Transverse colon (tissue), 4 donors: ENCODE measurements at regions not wholly inside any gene's neighbourhood (a gene's known extent, or its start where the extent isn't known, plus 50 kb on each side); places are given as distances from the start of the nearest gene placed in this dataset.

ENCODE experiments used
- DNase-seq: peaks from one replicate; pipeline ENCODE4 v3.0.0-alpha.2; 2019
- H3K27ac ChIP-seq, 4 donors: fragments of 200-600 bp; sonication (generic); 2 replicates each; pipeline ENCODE4 v1.5.1; 2016 to 2018; ENCODE audit warnings: inconsistent platforms in 4 of 4
- H3K27me3 ChIP-seq: fragments of 200-600 bp; sonication (generic); 2 replicates; pipeline ENCODE4 v1.5.1; 2017; ENCODE audit warnings: inconsistent platforms
- H3K36me3 ChIP-seq, 4 donors: fragments of 200-600 bp; sonication (generic); 2 replicates each; pipeline ENCODE4 v1.5.1; 2017 to 2019; ENCODE audit warnings: inconsistent platforms in 4 of 4
- H3K4me1 ChIP-seq, 4 donors: fragments of 200-600 bp; sonication (generic); 2 replicates each; pipeline ENCODE4 v1.5.1; 2017 to 2020; ENCODE audit warnings: inconsistent platforms in 4 of 4
- H3K4me3 ChIP-seq, 4 donors: fragments of 200-600 bp; sonication (generic); 1 replicate in 1 of 4; 2 replicates in 3 of 4; pipeline versions ENCODE4 v1.5.1 to v1.6.1; 2017 to 2019; ENCODE audit warnings: inconsistent platforms in 4 of 4
- H3K9me3 ChIP-seq, 2 donors: fragments of 200-600 bp; sonication (generic); 2 replicates each; pipeline ENCODE4 v1.5.1; 2017 to 2019; ENCODE audit warnings: inconsistent platforms in 2 of 2
- CTCF ChIP-seq, 5 experiments: fragments of 200-600 bp in 3 of 5; fragments of 450-650 bp in 2 of 5; sonication (generic) in 3 of 5; IDR thresholded peaks; 1 replicate in 2 of 5; 2 replicates in 3 of 5; pipeline ENCODE4 v1.5.1; 2016 to 2017; ENCODE audit warnings: antibody characterized with exemption in 5 of 5, inconsistent platforms in 3 of 5, mild to moderate bottlenecking in 2 of 5, moderate library complexity in 1 of 5
- EP300 ChIP-seq: sonication (generic); formaldehyde crosslinking; IDR thresholded peaks from one replicate; pipeline ENCODE4 v1.6.1; 2017; ENCODE audit warnings: antibody characterized with exemption, low read depth
- POLR2A ChIP-seq: fragments of 450-650 bp; IDR thresholded peaks from one replicate; pipeline ENCODE4 v1.6.1; 2016; ENCODE audit warnings: antibody characterized with exemption, mild to moderate bottlenecking, moderate library complexity
- POLR2AphosphoS5 ChIP-seq, 3 donors: sonication (generic); formaldehyde crosslinking; IDR thresholded peaks; one replicate each; pipeline ENCODE4 v1.6.1; 2016; ENCODE audit warnings: antibody characterized with exemption in 3 of 3
- WGBS, 2 donors: methylation state at CpG; one replicate each; pipeline ENCODE4 v1.1.5; 2018; ENCODE audit warnings: low coverage in 1 of 2; 5-methylcytosine and 5-hydroxymethylcytosine counted together
- in situ Hi-C, 4 donors: fragments of 200-750 bp; cut with MboI; loops; one replicate each; pipeline versions ENCODE4 v1.15.0 to v1.15.1; 2017; ENCODE audit warnings: low sequenced_read_pairs in 3 of 4, low pct_ligation_motif_present in 1 of 4, low pct_unique_long_range_greater_than_20kb in 1 of 4
- intact Hi-C: fragments of 100-400 bp; cut with DNase I; formaldehyde crosslinking; loops from one replicate; pipeline ENCODE4 v1.15.1; 2023; ENCODE audit warnings: low total_unique reads

GRCh38 chr21:35614396-35614921 is 445.9 kb downstream of the SETD4 start:
- no peak for TF ChIP-seq CTCF (IDR thresholded peaks at IDR 0.05)
- TF ChIP-seq EP300, result no peak
- no peak for TF ChIP-seq POLR2AphosphoS5 (IDR thresholded peaks at IDR 0.05)
- no peak for TF ChIP-seq POLR2A
- H3K4me1 ChIP-seq, result no peaks in the 10 kb centered on the region
- intact Hi-C loops, result no loop called here
- no peaks in the 10 kb centered on the region for H3K9me3 ChIP-seq
- no peak overlapping the region for H3K4me3 ChIP-seq
- H3K36me3 ChIP-seq, result no peaks in the 10 kb centered on the region
- no peak for DNase-seq
- 82 to 85% methylated on average over 4 of the region's 4 CpGs for whole genome bisulfite sequencing, 2 donors
- in situ Hi-C loops, result no loop called here
- no peaks in the 10 kb centered on the region for H3K27me3 ChIP-seq
- no peak overlapping the region for H3K27ac ChIP-seq

- in situ Hi-C loops, result no loop called here
- WGBS, 2 donors, result 73 to 86% methylated on average over 2 of the region's 2 CpGs
- TF ChIP-seq POLR2A, result no peak
- no peak for TF ChIP-seq CTCF (IDR thresholded peaks at IDR 0.05)
- TF ChIP-seq EP300, result no peak
- no peak for TF ChIP-seq POLR2AphosphoS5 (IDR thresholded peaks at IDR 0.05)
Observed at GRCh38 chr21:35611708-35612132, 448.6 kb downstream of the SETD4 start.

GRCh38 chr21:35609263-35609662 is 451.1 kb downstream of the SETD4 start:
- Histone ChIP-seq H3K27me3 (no peaks in the 10 kb centered on the region), H3K36me3 (no peaks in the 10 kb centered on the region), H3K4me1 (no peaks in the 10 kb centered on the region), H3K27ac (no peak overlapping the region), H3K9me3 (no peaks in the 10 kb centered on the region), H3K4me3 (no peak overlapping the region)
- WGBS, 2 donors, result 89% methylated on average over 3 to 4 of the region's 4 CpGs
- intact Hi-C loops, result no loop called here
- no peak for DNase-seq
- in situ Hi-C loops, result no loop called here
- TF ChIP-seq POLR2A (no peak), CTCF (IDR thresholded peaks at IDR 0.05) (no peak), POLR2AphosphoS5 (IDR thresholded peaks at IDR 0.05) (no peak), EP300 (no peak)

More at GRCh38 chr21:35611708-35612132, 448.6 kb downstream of the SETD4 start:
- H3K36me3 ChIP-seq, result no peaks in the 10 kb centered on the region
- no peak overlapping the region for H3K4me3 ChIP-seq
- intact Hi-C loops, result no loop called here
- no peak for DNase-seq
- no peaks in the 10 kb centered on the region for H3K4me1 ChIP-seq
- H3K27me3 ChIP-seq, result no peaks in the 10 kb centered on the region
- H3K9me3 ChIP-seq, result no peaks in the 10 kb centered on the region
- no peak overlapping the region for H3K27ac ChIP-seq

GRCh38 chr21:35607406-35607805 is 452.9 kb downstream of the SETD4 start:
- TF ChIP-seq EP300 (no peak), CTCF (IDR thresholded peaks at IDR 0.05) (no peak), POLR2AphosphoS5 (IDR thresholded peaks at IDR 0.05) (no peak), POLR2A (no peak)
- in situ Hi-C loops (no loop called here), intact Hi-C loops (no loop called here)
- no peak overlapping the region for H3K27ac ChIP-seq
- no peak overlapping the region for H3K4me3 ChIP-seq
- no peaks in the 10 kb centered on the region for H3K36me3 ChIP-seq
- WGBS, 2 donors, result 75 to 83% methylated on average over 5 of the region's 5 CpGs
- no peak for DNase-seq
- H3K4me1 ChIP-seq, result no peaks in the 10 kb centered on the region
- no peaks in the 10 kb centered on the region for H3K9me3 ChIP-seq
- H3K27me3 ChIP-seq, result no peaks in the 10 kb centered on the region
